Upper lobe of left lung (tissue), 4 donors: ENCODE measurements at regions not wholly inside any gene's neighbourhood (a gene's known extent, or its start where the extent isn't known, plus 50 kb on each side); places are given as distances from the start of the nearest gene placed in this dataset.

ENCODE experiments used
- EP300 ChIP-seq, 4 donors: sonication (generic); formaldehyde crosslinking; IDR thresholded peaks; one replicate each; pipeline ENCODE4 v1.5.1; 2017; ENCODE audit warnings: antibody characterized with exemption in 4 of 4, control low read depth in 2 of 4
- POLR2A ChIP-seq, 4 donors: fragments of 450-650 bp; IDR thresholded peaks; one replicate each; pipeline ENCODE4 v1.5.1; 2016 to 2017; ENCODE audit warnings: antibody characterized with exemption in 4 of 4, mild to moderate bottlenecking in 2 of 4
- TF ChIP-seq, protein P1 (sequence below), 6 experiments: fragments of 450-650 bp in 4 of 6; fragments of 200-600 bp in 2 of 6; sonication (generic) in 2 of 6; IDR thresholded peaks; one replicate each; pipeline ENCODE4 v1.5.1; 2016 to 2019; ENCODE audit warnings: antibody characterized with exemption in 6 of 6

DNA sequence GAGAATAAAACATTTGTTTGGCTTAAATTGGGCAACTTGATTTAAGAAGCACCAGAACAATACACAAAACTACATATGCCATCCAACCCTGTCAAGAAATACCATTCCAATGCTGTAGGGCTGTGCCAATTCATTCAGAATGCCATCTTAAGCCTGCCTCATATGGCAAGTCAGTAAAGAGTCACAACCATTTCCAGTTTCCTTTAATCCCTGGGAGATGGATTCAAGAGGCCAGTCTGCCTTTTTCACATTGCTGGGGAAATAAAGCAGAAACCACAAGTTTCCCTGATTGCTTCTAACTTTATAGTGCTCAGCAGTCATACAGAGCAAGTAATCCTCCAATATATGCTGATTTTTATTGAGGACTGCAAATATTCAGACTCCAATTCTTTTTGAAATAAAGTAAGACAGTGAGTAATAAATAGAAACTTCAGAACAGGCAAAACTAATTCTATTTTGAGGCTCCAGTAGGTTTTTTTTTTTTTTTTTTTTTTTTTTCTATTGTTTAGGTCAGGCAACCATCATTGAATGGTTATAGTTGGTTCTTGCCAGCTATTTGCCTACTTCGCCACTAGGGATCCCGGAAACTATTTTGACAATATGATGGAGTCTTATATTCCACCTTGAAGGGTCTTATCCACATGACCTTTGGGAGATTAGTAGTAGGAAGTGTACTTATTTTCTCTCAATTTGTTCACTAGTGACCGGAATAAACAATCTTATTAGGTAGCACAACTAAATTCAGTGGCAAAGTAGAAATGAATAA lies 400.9 kb upstream of the MEF2C start:
- TF ChIP-seq, protein P1, sequence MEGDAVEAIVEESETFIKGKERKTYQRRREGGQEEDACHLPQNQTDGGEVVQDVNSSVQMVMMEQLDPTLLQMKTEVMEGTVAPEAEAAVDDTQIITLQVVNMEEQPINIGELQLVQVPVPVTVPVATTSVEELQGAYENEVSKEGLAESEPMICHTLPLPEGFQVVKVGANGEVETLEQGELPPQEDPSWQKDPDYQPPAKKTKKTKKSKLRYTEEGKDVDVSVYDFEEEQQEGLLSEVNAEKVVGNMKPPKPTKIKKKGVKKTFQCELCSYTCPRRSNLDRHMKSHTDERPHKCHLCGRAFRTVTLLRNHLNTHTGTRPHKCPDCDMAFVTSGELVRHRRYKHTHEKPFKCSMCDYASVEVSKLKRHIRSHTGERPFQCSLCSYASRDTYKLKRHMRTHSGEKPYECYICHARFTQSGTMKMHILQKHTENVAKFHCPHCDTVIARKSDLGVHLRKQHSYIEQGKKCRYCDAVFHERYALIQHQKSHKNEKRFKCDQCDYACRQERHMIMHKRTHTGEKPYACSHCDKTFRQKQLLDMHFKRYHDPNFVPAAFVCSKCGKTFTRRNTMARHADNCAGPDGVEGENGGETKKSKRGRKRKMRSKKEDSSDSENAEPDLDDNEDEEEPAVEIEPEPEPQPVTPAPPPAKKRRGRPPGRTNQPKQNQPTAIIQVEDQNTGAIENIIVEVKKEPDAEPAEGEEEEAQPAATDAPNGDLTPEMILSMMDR (IDR thresholded peaks at IDR 0.05), result no peak
- TF ChIP-seq EP300 (IDR thresholded peaks at IDR 0.05) (no peak), POLR2A (IDR thresholded peaks at IDR 0.05) (no peak)
